ENCODE measurements at regions not wholly inside any gene's neighbourhood (a gene's known extent, or its start where the extent isn't known, plus 50 kb on each side); places are given as distances from the start of the nearest gene placed in this dataset.

GRCh38 chr12:83349907-83350611, 663.4 kb downstream of the TMTC2 start:
- Histone ChIP-seq H3K4me2 (ENCODE audit: control insufficient read depth, extremely low read depth, insufficient read depth, low read depth, low read length) (no peak overlapping the region), H4K20me1 (ENCODE audit: control insufficient read depth, extremely low read depth, insufficient read depth, low read length) (no peaks in the 10 kb centered on the region), H3K9me1 (ENCODE audit: control insufficient read depth, extremely low read depth, insufficient read depth, low read length) (no peaks in the 10 kb centered on the region), H3K36me3 (ENCODE audit: control insufficient read depth in 2 of 2, extremely low read depth in 1 of 2, insufficient read depth in 2 of 2, low read length in 2 of 2) (no peaks in the 10 kb centered on the region), H2AFZ (ENCODE audit: control insufficient read depth, low read length) (no peak overlapping the region), H3K79me2 (ENCODE audit: control insufficient read depth, insufficient read depth, low read length) (no peaks in the 10 kb centered on the region), H3K9me3 (ENCODE audit: control insufficient read depth, low read depth, low read length) (no peaks in the 10 kb centered on the region), H3K4me3 (ENCODE audit: control insufficient read depth in 2 of 3, extremely low read depth in 1 of 3, insufficient read depth in 2 of 3, low read depth in 1 of 3, low read length in 3 of 3) (no peak overlapping the region), H3K9ac (ENCODE audit: control insufficient read depth, extremely low read depth, insufficient read depth, low read length) (no peak overlapping the region), H3K27me3 (ENCODE audit: control insufficient read depth, extremely low read depth, insufficient read depth, low read length) (no peaks in the 10 kb centered on the region), H3K4me1 (ENCODE audit: control insufficient read depth, extremely low read depth, insufficient read depth, low read length) (no peaks in the 10 kb centered on the region), H3K27ac (ENCODE audit: control insufficient read depth, insufficient read depth, low read length) (no peak overlapping the region)
- dilution Hi-C loops (cut with MboI; ENCODE audit: extremely low pct_ligation_motif_present, low sequenced_read_pairs): no loop called here
- DNase-seq (ENCODE audit: low read depth, low spot score) (no peak), FAIRE-seq (no peak)
- TF ChIP-seq CTCF (optimal IDR thresholded peaks at IDR 0.05 in 1 of 3, IDR thresholded peaks at IDR 0.05 in 1 of 3, conservative IDR thresholded peaks at IDR 0.05 in 1 of 3; ENCODE audit: extremely low read depth in 1 of 3, insufficient read depth in 2 of 3, low read length in 3 of 3): no peak
- TF ChIP-seq EZH2 (IDR thresholded peaks at IDR 0.05; ENCODE audit: low read length): no peak

- H4K20me1 ChIP-seq (ENCODE audit: control insufficient read depth, extremely low read depth, insufficient read depth, low read length): no peaks in the 10 kb centered on the region
- no peak overlapping the region for H3K4me2 ChIP-seq (ENCODE audit: control insufficient read depth, extremely low read depth, insufficient read depth, low read depth, low read length)
- dilution Hi-C loops (cut with MboI; ENCODE audit: extremely low pct_ligation_motif_present, low sequenced_read_pairs): no loop called here
- H3K4me3 ChIP-seq (ENCODE audit: control insufficient read depth in 2 of 3, extremely low read depth in 1 of 3, insufficient read depth in 2 of 3, low read depth in 1 of 3, low read length in 3 of 3): no peak overlapping the region
- no peaks in the 10 kb centered on the region for H3K9me3 ChIP-seq (ENCODE audit: control insufficient read depth, low read depth, low read length)
- no peak overlapping the region for H2AFZ ChIP-seq (ENCODE audit: control insufficient read depth, low read length)
- no peaks in the 10 kb centered on the region for H3K27me3 ChIP-seq (ENCODE audit: control insufficient read depth, extremely low read depth, insufficient read depth, low read length)
- TF ChIP-seq EZH2 (IDR thresholded peaks at IDR 0.05; ENCODE audit: low read length) (no peak), CTCF (optimal IDR thresholded peaks at IDR 0.05 in 1 of 3, IDR thresholded peaks at IDR 0.05 in 1 of 3, conservative IDR thresholded peaks at IDR 0.05 in 1 of 3; ENCODE audit: extremely low read depth in 1 of 3, insufficient read depth in 2 of 3, low read length in 3 of 3) (no peak)
- no peak overlapping the region for H3K27ac ChIP-seq (ENCODE audit: control insufficient read depth, insufficient read depth, low read length)
- no peaks in the 10 kb centered on the region for H3K79me2 ChIP-seq (ENCODE audit: control insufficient read depth, insufficient read depth, low read length)
- no peak for FAIRE-seq
- no peaks in the 10 kb centered on the region for H3K36me3 ChIP-seq (ENCODE audit: control insufficient read depth in 2 of 2, extremely low read depth in 1 of 2, insufficient read depth in 2 of 2, low read length in 2 of 2)
- no peak for DNase-seq (ENCODE audit: low read depth, low spot score)
- no peaks in the 10 kb centered on the region for H3K9me1 ChIP-seq (ENCODE audit: control insufficient read depth, extremely low read depth, insufficient read depth, low read length)
- no peak overlapping the region for H3K9ac ChIP-seq (ENCODE audit: control insufficient read depth, extremely low read depth, insufficient read depth, low read length)
- H3K4me1 ChIP-seq (ENCODE audit: control insufficient read depth, extremely low read depth, insufficient read depth, low read length): no peaks in the 10 kb centered on the region
These were observed 659.6 kb downstream of the TMTC2 start for GRCh38 chr12:83346333-83346732.

Data from keratinocyte (primary cell).